ENCODE measurements at regions not wholly inside any gene's neighbourhood (a gene's known extent, or its start where the extent isn't known, plus 50 kb on each side); places are given as distances from the start of the nearest gene placed in this dataset.

GRCh38 chr2:186017278-186017677 lies 278.7 kb downstream of the FSIP2 start:
- Histone ChIP-seq H3K36me3 (no peaks in the 10 kb centered on the region), H3K4me3 (no peak overlapping the region), H3K9me3 (peaks cover 0 to 34% (median 9%) of the 10 kb centered on the region in 12 donors), H3K4me1 (no peaks in the 10 kb centered on the region), H3K27me3 (no peaks in the 10 kb centered on the region), H3K27ac (no peak overlapping the region)
- TF ChIP-seq POLR2A (IDR thresholded peaks at IDR 0.05) (no peak), CTCF (IDR thresholded peaks at IDR 0.05) (no peak)
- intact Hi-C loops (cut with DNase I) = no loop called here
- DNase-seq (no peak), ATAC-seq (no peak)
- WGBS, 4 donors = 89 to 93% (median 90%) methylated on average over 4 of the region's 4 CpGs

- Histone ChIP-seq H3K27ac (no peak overlapping the region), H3K9me3 (peaks cover 0 to 11% (median 0%) of the 10 kb centered on the region in 12 donors), H3K36me3 (no peaks in the 10 kb centered on the region), H3K4me1 (no peaks in the 10 kb centered on the region), H3K27me3 (no peaks in the 10 kb centered on the region), H3K4me3 (no peak overlapping the region)
- ATAC-seq (no peak), DNase-seq (no peak)
- intact Hi-C loops (cut with DNase I) = no loop called here
- no peak for TF ChIP-seq CTCF (IDR thresholded peaks at IDR 0.05)
- TF ChIP-seq POLR2A (IDR thresholded peaks at IDR 0.05) = no peak
These were observed 286.3 kb downstream of the FSIP2 start for GRCh38 chr2:186024921-186025320.

- WGBS, 4 donors = 94 to 99% (median 95%) methylated on average over 2 of the region's 2 CpGs
These were observed 289.3 kb downstream of the FSIP2 start for GRCh38 chr2:186027922-186028321.

GRCh38 chr2:186031229-186031628 lies 292.6 kb downstream of the FSIP2 start:
- Histone ChIP-seq H3K4me3 (no peak overlapping the region), H3K27ac (no peak overlapping the region), H3K36me3 (no peaks in the 10 kb centered on the region), H3K27me3 (no peaks in the 10 kb centered on the region), H3K4me1 (no peaks in the 10 kb centered on the region), H3K9me3 (no peaks in the 10 kb centered on the region)
- no peak for DNase-seq
- TF ChIP-seq CTCF (IDR thresholded peaks at IDR 0.05) = no peak
- no peak for TF ChIP-seq POLR2A (IDR thresholded peaks at IDR 0.05)
- intact Hi-C loops (cut with DNase I) = no loop called here
- 87 to 96% (median 89%) methylated on average over 1 of the region's 1 CpG for WGBS, 4 donors
- ATAC-seq = no peak

More at GRCh38 chr2:186027922-186028321, 289.3 kb downstream of the FSIP2 start:
- H3K27me3 ChIP-seq = no peaks in the 10 kb centered on the region
- DNase-seq (no peak), ATAC-seq (no peak)
- no peak overlapping the region for H3K4me3 ChIP-seq
- no peaks in the 10 kb centered on the region for H3K36me3 ChIP-seq
- H3K4me1 ChIP-seq = no peaks in the 10 kb centered on the region
- intact Hi-C loops (cut with DNase I) = no loop called here
- no peak for TF ChIP-seq CTCF (IDR thresholded peaks at IDR 0.05)
- no peak for TF ChIP-seq POLR2A (IDR thresholded peaks at IDR 0.05)
- no peaks in the 10 kb centered on the region for H3K9me3 ChIP-seq
- H3K27ac ChIP-seq = no peak overlapping the region
